H1 (cell line): ENCODE measurements at regions not wholly inside any gene's neighbourhood (a gene's known extent, or its start where the extent isn't known, plus 50 kb on each side); places are given as distances from the start of the nearest gene placed in this dataset.
"Not testable (repeated sequence)": the region's sequence is repeated elsewhere in the genome, so short reads cannot be mapped to it uniquely, and the experiment has no call there.

Source experiments
- CTCF ChIA-PET: fragments of 300-600 bp; sonication (Branson Sonifier 250); formaldehyde crosslinking; loops from one replicate; lab custom pipeline; 2021; ENCODE audit not compliant: partially characterized antibody; lab: Charles Lee
- POLR2A ChIA-PET: fragments of 300-600 bp; sonication (Branson Sonifier 250); formaldehyde crosslinking; loops from one replicate; lab custom pipeline; 2021; ENCODE audit warnings: inconsistent platforms; ENCODE audit not compliant: partially characterized antibody; lab: Charles Lee
- DNase-seq, 2 experiments: peaks; one replicate each; pipeline versions ENCODE4 v3.0.0 to v3.0.0-alpha.2; 2010 to 2022; ENCODE audit warnings: low spot score in 2 of 2, low read depth in 1 of 2, mixed read lengths in 1 of 2
- FAIRE-seq: peaks from 2 replicates; lab custom pipeline; 2011; peaks lifted over from hg19 to GRCh38; lab: Jason Lieb, UNC
- H2AFZ ChIP-seq: 2 replicates; pipeline ENCODE4 v1.8.1; 2012; ENCODE audit warnings: low read length, inconsistent platforms
- H2AK5ac ChIP-seq: 2 replicates; pipeline ENCODE4 v1.6.1; 2013; ENCODE audit warnings: low read depth, low read length
- H2BK120ac ChIP-seq: replicated peaks from 2 replicates; pipeline ENCODE3; 2013; ENCODE audit warnings: low read depth, low read length, inconsistent platforms
- H2BK12ac ChIP-seq: 2 replicates; pipeline ENCODE4 v1.6.1; 2013; ENCODE audit warnings: low read depth, low read length
- H2BK15ac ChIP-seq: 2 replicates; pipeline ENCODE4 v1.6.1; 2013; ENCODE audit warnings: low read length
- H2BK20ac ChIP-seq: 2 replicates; pipeline ENCODE4 v1.6.1; 2013; ENCODE audit warnings: low read length
- H2BK5ac ChIP-seq: 2 replicates; pipeline ENCODE4 v1.6.1; 2013; ENCODE audit warnings: low read depth, low read length
- H3K14ac ChIP-seq: 2 replicates; pipeline ENCODE4 v1.6.1; 2013; ENCODE audit warnings: inconsistent platforms; ENCODE audit not compliant: insufficient read length
- H3K18ac ChIP-seq: 2 replicates; pipeline ENCODE4 v1.6.1; 2013; ENCODE audit warnings: low read length; ENCODE audit errors: extremely low read depth
- H3K23ac ChIP-seq: 2 replicates; pipeline ENCODE4 v1.6.1; 2013; ENCODE audit warnings: inconsistent platforms; ENCODE audit not compliant: insufficient read length
- H3K23me2 ChIP-seq: 2 replicates; pipeline ENCODE4 v1.6.1; 2013; ENCODE audit warnings: low read depth, low read length
- H3K27ac ChIP-seq: 2 replicates; pipeline ENCODE4 v1.6.1; 2011; ENCODE audit warnings: low read depth, low read length, inconsistent platforms
- H3K27me3 ChIP-seq, 4 experiments: replicated peaks in 1 of 4; 1 replicate in 1 of 4; 2 replicates in 3 of 4; pipeline versions ENCODE4 v1.6.1 to v1.8.1; 2011 to 2013; ENCODE audit warnings: low read length in 3 of 4, mild to moderate bottlenecking in 3 of 4, inconsistent platforms in 2 of 4, mixed read lengths in 2 of 4, moderate library complexity in 1 of 4; ENCODE audit not compliant: control insufficient read depth in 3 of 4, insufficient read depth in 3 of 4; ENCODE audit errors: extremely low read depth in 1 of 4
- H3K36me3 ChIP-seq, 4 experiments: 2 replicates each; pipeline versions ENCODE4 v1.6.1 to v1.8.1; 2011 to 2013; ENCODE audit warnings: mild to moderate bottlenecking in 4 of 4, low read length in 3 of 4, moderate library complexity in 2 of 4, control low read depth in 1 of 4, inconsistent platforms in 1 of 4; ENCODE audit not compliant: insufficient read depth in 4 of 4, control insufficient read depth in 2 of 4
- H3K4ac ChIP-seq: replicated peaks from 2 replicates; pipeline ENCODE3; 2013; ENCODE audit warnings: low read length, low read depth, mixed read lengths, inconsistent platforms; ENCODE audit not compliant: insufficient read length
- H3K4me1 ChIP-seq, 4 experiments: replicated peaks in 1 of 4; 1 replicate in 1 of 4; 2 replicates in 3 of 4; pipeline versions ENCODE4 v1.6.1 to v1.8.1; 2011 to 2013; ENCODE audit warnings: low read length in 3 of 4, inconsistent platforms in 2 of 4, mixed read lengths in 1 of 4; ENCODE audit not compliant: insufficient read depth in 4 of 4, control insufficient read depth in 3 of 4
- H3K4me2 ChIP-seq, 2 experiments: 2 replicates each; pipeline versions ENCODE4 v1.6.1 to v1.8.1; 2011 to 2013; ENCODE audit warnings: low read depth in 2 of 2, low read length in 2 of 2, control low read depth in 1 of 2, inconsistent platforms in 1 of 2, mild to moderate bottlenecking in 1 of 2; ENCODE audit not compliant: insufficient read depth in 1 of 2
- H3K4me3 ChIP-seq, 4 experiments: fragments of 200-600, 300-600 bp in 1 of 4; sonication (generic), shearing (Covaris generic), sonication (Bioruptor Twin) in 1 of 4; 2 replicates each; pipeline versions ENCODE4 v1.5.1 to v1.8.1; 2011 to 2016; ENCODE audit warnings: low read length in 4 of 4, low read depth in 3 of 4, control low read depth in 2 of 4, inconsistent platforms in 2 of 4, mild to moderate bottlenecking in 2 of 4, mixed read lengths in 1 of 4, moderate library complexity in 1 of 4; ENCODE audit not compliant: insufficient read depth in 2 of 4; ENCODE audit errors: extremely low read depth in 1 of 4
- H3K56ac ChIP-seq: replicated peaks from 2 replicates; pipeline ENCODE3; 2013; ENCODE audit warnings: low read depth, mild to moderate bottlenecking, mixed read lengths, low read length, inconsistent platforms; ENCODE audit not compliant: insufficient read length
- H3K79me1 ChIP-seq: 2 replicates; pipeline ENCODE4 v1.6.1; 2013; ENCODE audit warnings: low read depth, low read length, control low read depth
- H3K79me2 ChIP-seq, 2 experiments: 2 replicates each; pipeline versions ENCODE4 v1.6.1 to v1.8.1; 2012 to 2013; ENCODE audit warnings: low read length in 2 of 2, mild to moderate bottlenecking in 2 of 2, inconsistent platforms in 1 of 2; ENCODE audit not compliant: insufficient read depth in 2 of 2, control insufficient read depth in 1 of 2
- H3K9ac ChIP-seq, 4 experiments: replicated peaks in 1 of 4; 1 replicate in 1 of 4; 2 replicates in 3 of 4; pipeline versions ENCODE4 v1.6.1 to v1.8.1; 2011 to 2013; ENCODE audit warnings: low read depth in 3 of 4, low read length in 3 of 4, control low read depth in 2 of 4, mild to moderate bottlenecking in 2 of 4, moderate library complexity in 2 of 4, inconsistent platforms in 1 of 4; ENCODE audit errors: extremely low read depth in 1 of 4
- H3K9me3 ChIP-seq, 2 experiments: 2 replicates each; pipeline versions ENCODE4 v1.6.1 to v1.8.1; 2012 to 2013; ENCODE audit warnings: mild to moderate bottlenecking in 2 of 2, moderate library complexity in 2 of 2, control low read depth in 1 of 2, inconsistent platforms in 1 of 2, low read depth in 1 of 2, low read length in 1 of 2, mixed read lengths in 1 of 2; ENCODE audit not compliant: insufficient read depth in 2 of 2
- H4K20me1 ChIP-seq, 2 experiments: replicated peaks in 1 of 2; 2 replicates each; pipeline versions ENCODE3 to v1.8.1; 2011 to 2013; ENCODE audit warnings: inconsistent platforms in 2 of 2, low read length in 2 of 2, mild to moderate bottlenecking in 1 of 2; ENCODE audit not compliant: insufficient read depth in 2 of 2, control insufficient read depth in 1 of 2
- H4K5ac ChIP-seq: 2 replicates; pipeline ENCODE4 v1.6.1; 2013; ENCODE audit warnings: low read length, low read depth, mixed read lengths, inconsistent platforms; ENCODE audit not compliant: insufficient read length
- H4K8ac ChIP-seq: 2 replicates; pipeline ENCODE4 v1.8.0; 2013; ENCODE audit warnings: mild to moderate bottlenecking, moderate library complexity, low read length, inconsistent platforms; ENCODE audit not compliant: insufficient read depth; ENCODE audit errors: extremely low read depth
- H4K91ac ChIP-seq: replicated peaks from 2 replicates; pipeline ENCODE3; 2013; ENCODE audit warnings: low read length, mixed read lengths, inconsistent platforms; ENCODE audit not compliant: insufficient read length
- WGBS, 2 experiments: shearing (Covaris generic) in 1 of 2; methylation state at CpG; one replicate each; pipeline versions ENCODE4 v1.1.6 to v1.1.7; 2013 to 2015; ENCODE audit warnings: low lambda C conversion rate in 2 of 2, mixed read lengths in 2 of 2, inconsistent platforms in 1 of 2, low coverage in 1 of 2, missing lambda C conversion rate in 1 of 2; ENCODE audit not compliant: insufficient replicate concordance in 2 of 2, insufficient coverage in 1 of 2, insufficient read length in 1 of 2; ENCODE audit errors: extremely low coverage in 1 of 2, missing lambda C conversion rate in 1 of 2; 5-methylcytosine and 5-hydroxymethylcytosine counted together

- H3K79me2 ChIP-seq, H4K8ac ChIP-seq, H3K9ac ChIP-seq, H3K79me1 ChIP-seq, H3K4me2 ChIP-seq, H3K14ac ChIP-seq, H3K27ac ChIP-seq, H2BK120ac ChIP-seq, H2BK20ac ChIP-seq, DNase-seq, H2BK12ac ChIP-seq, H3K9me3 ChIP-seq, H3K4ac ChIP-seq, H3K23me2 ChIP-seq, H2BK5ac ChIP-seq, POLR2A ChIA-PET, H3K23ac ChIP-seq, H2AK5ac ChIP-seq, H4K5ac ChIP-seq, H3K36me3 ChIP-seq, H3K56ac ChIP-seq, H4K91ac ChIP-seq, H3K4me1 ChIP-seq, H3K4me3 ChIP-seq, CTCF ChIA-PET, H3K18ac ChIP-seq, FAIRE-seq, H2BK15ac ChIP-seq, H2AFZ ChIP-seq, H3K27me3 ChIP-seq, H4K20me1 ChIP-seq: not testable (repeated sequence)
- WGBS, 2 experiments = 98% methylated on average over 4 of the region's 4 CpGs; no CpG with 5 or more reads in 1 of the 2 experiments
These were observed 442.6 kb upstream of the PROX1 start for GRCh38 chr1:213545181-213545580.
